Bone marrow (tissue), 2 donors: ENCODE measurements at regions not wholly inside any gene's neighbourhood (a gene's known extent, or its start where the extent isn't known, plus 50 kb on each side); places are given as distances from the start of the nearest gene placed in this dataset.
"Not testable (repeated sequence)": the region's sequence is repeated elsewhere in the genome, so short reads cannot be mapped to it uniquely, and the experiment has no call there.

Source experiments
- DNase-seq, 2 donors: peaks; one replicate each; lab custom pipeline; 2025; lab: John Stamatoyannopoulos, UW

- DNase-seq: no peak
Measured at GRCh38 chr5:125412561-125413495, 666.4 kb upstream of the ZNF608 start.

- DNase-seq: no peak
Measured at GRCh38 chr5:125413496-125414274, 667.2 kb upstream of the ZNF608 start.

DNA sequence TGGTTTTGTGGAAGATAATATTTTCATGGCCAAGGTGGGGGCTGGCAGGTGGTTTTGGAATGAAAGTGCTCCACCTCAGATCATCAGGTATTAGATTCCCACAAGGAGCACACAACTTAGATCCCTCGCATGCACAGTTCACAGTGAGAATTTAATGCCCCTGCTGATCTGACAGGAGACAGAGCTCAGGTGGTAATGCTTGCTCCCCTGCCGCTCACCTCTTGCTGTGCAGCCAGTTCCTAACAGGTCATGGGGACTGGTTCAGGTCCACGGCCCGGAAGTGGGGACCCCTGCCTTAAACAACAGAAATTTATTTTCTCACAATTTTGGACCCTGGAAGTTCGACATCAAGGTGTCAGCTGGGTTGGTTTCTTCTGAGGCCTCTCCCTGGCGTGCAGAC is 668.7 kb upstream of the ZNF608 start:
- no peak for DNase-seq

GRCh38 chr5:125416055-125416454 is 669.6 kb upstream of the ZNF608 start:
- DNase-seq: no peak

- DNase-seq: no peak
Measured at GRCh38 chr5:125421006-125421405, 674.6 kb upstream of the ZNF608 start.

- no peak for DNase-seq
Measured at GRCh38 chr5:125422342-125422741, 675.9 kb upstream of the ZNF608 start.

- no peak for DNase-seq
Measured at GRCh38 chr5:125424402-125425141, 678.1 kb upstream of the ZNF608 start.

GRCh38 chr5:125429498-125429897 is 683.1 kb upstream of the ZNF608 start:
- DNase-seq: no peak

DNA sequence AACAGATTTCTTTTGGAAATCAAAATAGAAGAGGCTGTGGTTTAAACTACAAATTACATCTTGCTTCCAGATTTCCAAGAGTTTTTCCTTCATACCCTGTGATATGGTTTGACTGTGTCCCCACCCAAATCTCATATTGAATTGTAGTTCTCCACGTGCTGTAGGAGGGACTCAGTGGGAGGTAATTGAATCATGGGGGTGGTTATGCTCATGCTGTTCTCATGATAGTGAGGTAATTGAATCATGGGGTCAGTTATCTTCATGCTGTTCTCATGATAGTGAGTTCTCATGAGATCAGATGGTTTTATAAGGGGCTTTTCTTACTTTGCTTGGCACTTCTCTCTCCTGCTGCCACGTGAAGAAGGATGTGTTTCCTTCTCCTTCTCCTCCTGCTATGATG is 687.0 kb upstream of the ZNF608 start:
- DNase-seq: no peak

DNA sequence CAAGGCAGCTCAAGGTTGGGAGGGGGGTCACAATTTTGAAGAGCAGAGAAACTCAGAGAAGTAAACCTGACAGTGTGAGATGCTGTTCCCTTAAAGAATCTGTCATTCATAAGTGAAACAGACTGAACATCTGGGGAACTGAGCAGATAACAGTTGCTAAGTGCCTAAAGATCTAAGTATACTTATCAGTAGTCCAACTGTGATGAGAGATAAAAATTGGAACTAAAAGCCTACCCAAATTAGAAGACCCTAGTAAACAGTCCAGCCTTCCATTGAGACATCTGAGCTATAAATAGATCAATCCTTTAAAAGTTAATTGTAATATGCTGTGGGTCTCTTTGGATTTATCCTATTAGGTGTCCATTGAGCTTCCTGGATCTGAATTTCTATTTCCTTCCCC is 692.8 kb upstream of the ZNF608 start:
- DNase-seq: no peak

DNA sequence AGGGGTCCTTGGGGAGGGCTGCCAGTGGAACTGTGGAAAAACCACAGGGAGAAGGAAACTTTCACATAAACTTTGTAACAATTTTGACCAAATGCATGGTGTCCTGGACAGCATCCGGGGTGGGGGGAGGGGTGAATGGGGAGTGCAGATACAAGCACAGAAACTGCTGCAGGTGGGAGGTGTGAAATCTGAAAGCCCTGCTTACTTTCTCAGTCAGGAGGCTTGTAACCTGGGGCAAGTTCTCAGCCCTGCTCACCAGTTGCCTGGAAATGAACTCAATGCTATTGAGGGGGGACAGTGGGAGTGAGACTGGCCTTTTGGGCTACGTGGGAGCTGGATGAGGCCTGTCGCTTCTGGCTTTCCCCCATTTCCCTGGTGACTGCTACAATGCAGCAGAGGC is 694.5 kb upstream of the ZNF608 start:
- DNase-seq: no peak

DNA sequence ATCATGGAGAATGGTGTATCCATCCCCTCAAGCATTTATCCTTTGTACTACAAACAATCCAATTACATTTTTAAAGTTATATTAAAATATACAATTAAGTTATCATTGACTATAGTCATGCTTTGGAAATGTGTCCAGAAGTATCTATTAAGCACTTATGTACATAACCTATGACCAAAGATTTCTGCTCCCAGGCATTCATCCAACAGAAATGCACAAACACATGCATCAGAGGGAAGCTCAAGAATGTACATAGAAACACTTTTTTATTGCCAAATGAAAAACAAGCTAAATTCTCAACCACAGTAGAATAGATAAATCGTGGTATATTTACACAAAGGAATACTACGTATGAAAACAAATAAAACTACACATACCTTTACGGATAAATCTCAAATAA is 700.5 kb upstream of the ZNF608 start:
- no peak for DNase-seq

GRCh38 chr5:125450771-125451170 is 704.3 kb upstream of the ZNF608 start:
- no peak for DNase-seq

DNA sequence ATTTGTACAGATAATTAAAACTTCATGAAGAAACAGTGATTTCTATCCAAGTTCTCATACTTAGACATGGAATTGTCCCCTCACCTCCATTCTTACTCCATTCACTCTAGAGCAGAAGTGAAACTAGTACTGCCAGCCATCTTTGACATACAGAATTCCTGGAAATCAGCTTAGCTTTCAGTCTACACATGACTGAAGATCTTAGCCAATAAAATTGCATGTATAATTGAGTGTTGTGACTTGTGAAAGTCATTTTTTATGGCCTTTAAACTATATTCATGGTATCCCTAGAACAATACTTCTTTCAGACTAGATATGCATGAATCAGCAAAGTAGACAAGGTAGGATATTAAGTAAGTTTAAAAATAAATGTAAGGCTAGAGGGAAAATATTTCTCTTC is 705.2 kb upstream of the ZNF608 start:
- DNase-seq: no peak

DNA sequence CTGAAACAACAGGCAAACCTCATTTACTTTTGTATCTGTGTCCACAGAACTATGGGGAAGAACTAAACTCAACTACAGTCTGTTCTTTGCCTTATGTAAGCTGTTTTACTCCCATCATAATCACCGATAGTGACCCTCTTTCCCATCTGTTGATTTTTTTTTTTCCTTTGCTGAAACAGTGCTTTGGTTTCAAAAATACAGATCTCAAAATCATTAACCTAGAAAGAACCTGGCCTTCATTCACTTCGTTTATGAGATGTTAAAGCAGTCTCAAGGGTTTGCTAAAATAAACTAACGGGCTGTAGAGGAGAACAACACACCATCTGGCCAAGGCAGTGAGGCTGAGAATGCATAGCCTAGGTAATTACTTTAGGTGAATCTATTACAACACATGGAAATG is 706.6 kb upstream of the ZNF608 start:
- no peak for DNase-seq

DNA sequence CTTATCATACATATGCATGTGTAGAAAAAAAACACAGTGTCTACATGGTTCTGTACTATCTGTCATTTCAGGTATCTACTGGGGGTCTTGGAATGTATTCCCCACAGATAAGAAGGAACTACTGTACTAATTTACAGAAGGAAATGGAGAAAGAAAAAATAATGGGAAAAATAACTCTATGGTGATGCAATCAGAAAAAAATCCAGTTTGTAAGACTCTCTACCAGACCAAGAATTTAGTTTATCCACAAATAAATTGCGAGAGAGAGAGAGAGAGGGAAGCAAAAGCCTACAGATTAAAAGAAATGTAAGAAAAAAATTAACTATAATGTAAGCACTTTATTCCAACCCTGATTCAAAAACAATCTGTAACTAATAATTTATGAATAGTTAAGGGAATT is 708.6 kb upstream of the ZNF608 start:
- DNase-seq: no peak

DNA sequence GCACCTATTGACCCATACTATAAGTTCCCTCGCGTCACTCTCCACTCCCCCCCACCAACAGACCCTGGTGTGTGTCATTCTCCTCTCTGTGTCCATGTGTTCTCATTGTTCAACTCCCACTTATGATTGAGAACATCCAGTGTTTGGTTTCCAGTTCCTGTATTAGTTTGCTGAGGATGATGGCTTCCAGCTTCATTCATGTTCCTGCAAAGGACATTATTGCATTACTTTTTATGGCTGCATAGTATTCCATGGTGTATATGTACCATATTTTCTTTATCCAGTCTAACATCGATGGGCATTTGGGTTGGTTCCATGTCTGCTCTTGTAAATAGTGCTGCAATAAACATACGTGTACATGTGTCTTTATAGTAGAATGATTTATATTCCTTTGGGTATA is 709.6 kb upstream of the ZNF608 start:
- DNase-seq: not testable (repeated sequence)

GRCh38 chr5:125457617-125458016 is 711.2 kb upstream of the ZNF608 start:
- no peak for DNase-seq

GRCh38 chr5:125458949-125459348 is 712.5 kb upstream of the ZNF608 start:
- DNase-seq: not testable (repeated sequence)

GRCh38 chr5:125461641-125462072 is 715.2 kb upstream of the ZNF608 start:
- DNase-seq: no peak

GRCh38 chr5:125463466-125464092 is 717.1 kb upstream of the ZNF608 start:
- DNase-seq: no peak

DNA sequence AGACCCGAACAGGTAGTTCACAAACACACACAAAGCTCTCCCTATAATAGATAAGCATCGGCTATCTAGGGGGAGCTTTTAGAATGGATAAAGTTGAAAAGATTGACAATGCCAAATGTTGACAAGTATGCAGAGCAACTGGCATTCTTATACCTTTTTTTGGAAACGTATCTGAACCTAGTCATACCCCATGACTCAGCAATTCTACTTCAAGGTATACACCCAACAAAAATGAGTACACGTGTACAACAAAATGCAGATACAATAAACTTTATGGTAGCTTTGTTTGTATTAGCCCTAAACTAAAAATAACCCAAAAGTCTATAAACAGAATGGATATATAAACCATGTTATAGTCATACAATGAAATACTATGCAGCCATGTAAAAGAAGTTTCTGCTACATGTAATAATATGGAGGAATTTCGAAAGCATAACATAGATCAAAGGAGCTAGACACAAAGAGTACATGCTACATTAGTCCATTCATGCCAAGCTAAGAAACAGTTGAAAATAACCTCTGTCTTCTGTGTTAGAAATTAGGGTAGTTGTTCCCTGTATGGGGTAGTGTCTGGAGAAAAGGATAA is 718.5 kb upstream of the ZNF608 start:
- no peak for DNase-seq
